B cell (primary cell): ENCODE measurements at regions not wholly inside any gene's neighbourhood (a gene's known extent, or its start where the extent isn't known, plus 50 kb on each side); places are given as distances from the start of the nearest gene placed in this dataset.

Experiments used
- ATAC-seq: fragments of 200-7000 bp; cut with Tn5 transposase; one replicate; pipeline ENCODE4 v1.10.0; 2021; ENCODE audit warnings: low read depth, mild to moderate bottlenecking, moderate number of reproducible peaks, moderate library complexity
- CTCF ChIA-PET: fragments of 350-600 bp; sonication (Branson Sonifier 250); formaldehyde crosslinking; loops from one replicate; lab custom pipeline; 2021; ENCODE audit warnings: antibody characterized with exemption, inconsistent platforms; lab: Charles Lee
- POLR2A ChIA-PET: fragments of 350-600 bp; sonication (Branson Sonifier 250); formaldehyde crosslinking; loops from one replicate; lab custom pipeline; 2021; ENCODE audit warnings: antibody characterized with exemption; lab: Charles Lee
- DNase-seq: peaks from one replicate; pipeline ENCODE4 v3.0.0; 2013
- H2AFZ ChIP-seq: 2 replicates; pipeline ENCODE4 v1.6.1; 2012; ENCODE audit warnings: mild to moderate bottlenecking, low read depth, low read length; ENCODE audit not compliant: insufficient read depth, poor library complexity, severe bottlenecking
- H3K27ac ChIP-seq, 2 donors: 1 replicate in 1 of 2; 2 replicates in 1 of 2; pipeline ENCODE4 v1.5.1; 2012 to 2013; ENCODE audit warnings: low read length in 2 of 2, mild to moderate bottlenecking in 2 of 2, moderate library complexity in 1 of 2
- H3K27me3 ChIP-seq, 4 experiments: fragments of 200-600 bp in 1 of 4; sonication (generic) in 1 of 4; replicated peaks in 1 of 4; 1 replicate in 2 of 4; 2 replicates in 2 of 4; pipeline versions ENCODE4 v1.6.1 to v1.7.0; 2013 to 2016; ENCODE audit warnings: low read length in 3 of 4, mild to moderate bottlenecking in 2 of 4, mixed read lengths in 1 of 4, moderate library complexity in 1 of 4; ENCODE audit not compliant: insufficient read depth in 4 of 4, control insufficient read depth in 3 of 4; ENCODE audit errors: control extremely low read depth in 1 of 4
- H3K36me3 ChIP-seq, 2 experiments: replicated peaks in 1 of 2; 1 replicate in 1 of 2; 2 replicates in 1 of 2; pipeline versions ENCODE4 v1.6.1 to v1.7.1; 2013; ENCODE audit warnings: low read length in 1 of 2; ENCODE audit not compliant: insufficient read depth in 2 of 2, control insufficient read depth in 1 of 2; ENCODE audit errors: control extremely low read depth in 1 of 2, extremely low read depth in 1 of 2
- H3K4me1 ChIP-seq, 2 donors: fragments of 200-600 bp in 1 of 2; sonication (generic) in 1 of 2; 1 replicate in 1 of 2; 2 replicates in 1 of 2; pipeline versions ENCODE4 v1.5.1 to v1.6.1; 2013 to 2017; ENCODE audit warnings: low read length in 2 of 2; ENCODE audit not compliant: control insufficient read depth in 2 of 2, insufficient read depth in 2 of 2
- H3K4me2 ChIP-seq: replicated peaks from 2 replicates; pipeline ENCODE3; 2012; ENCODE audit warnings: mild to moderate bottlenecking, low read depth, low read length; ENCODE audit not compliant: poor library complexity, severe bottlenecking
- H3K4me3 ChIP-seq, 5 experiments: fragments of 200-600 bp in 1 of 5; sonication (generic) in 1 of 5; 1 replicate in 3 of 5; 2 replicates in 2 of 5; pipeline versions ENCODE4 v1.5.1 to v1.7.0; 2011 to 2016; ENCODE audit warnings: low read length in 4 of 5, mild to moderate bottlenecking in 4 of 5, low read depth in 2 of 5, control low read depth in 1 of 5, moderate library complexity in 1 of 5; ENCODE audit not compliant: insufficient read depth in 1 of 5; ENCODE audit errors: control extremely low read depth in 1 of 5, extremely low read depth in 1 of 5
- H3K79me2 ChIP-seq: fragments of 200-600 bp; sonication (generic); one replicate; pipeline ENCODE4 v1.6.0; 2016; ENCODE audit warnings: low read length; ENCODE audit not compliant: control insufficient read depth, insufficient read depth
- H3K9ac ChIP-seq: fragments of 200-600 bp; sonication (generic); 2 replicates; pipeline ENCODE4 v1.6.1; 2017; ENCODE audit warnings: mild to moderate bottlenecking, low read length, moderate library complexity
- H3K9me3 ChIP-seq, 3 donors: one replicate each; pipeline versions ENCODE4 v1.6.1 to v1.7.1; 2013; ENCODE audit warnings: low read length in 2 of 3; ENCODE audit not compliant: control insufficient read depth in 2 of 3, insufficient read depth in 1 of 3; ENCODE audit errors: control extremely low read depth in 1 of 3
- H4K20me1 ChIP-seq: 2 replicates; pipeline ENCODE4 v1.6.0; 2012; ENCODE audit warnings: mild to moderate bottlenecking, low read length; ENCODE audit not compliant: insufficient read depth, control insufficient read depth, poor library complexity, severe bottlenecking
- H3K27ac Mint-ChIP-seq: one replicate; pipeline ENCODE4 v1.8.0; 2021; ENCODE audit warnings: mixed read lengths
- H3K27me3 Mint-ChIP-seq: one replicate; pipeline ENCODE4 v1.8.0; 2021; ENCODE audit warnings: mixed read lengths
- H3K4me1 Mint-ChIP-seq: one replicate; pipeline ENCODE4 v1.8.0; 2021; ENCODE audit warnings: mixed read lengths
- H3K4me3 Mint-ChIP-seq: one replicate; pipeline ENCODE4 v1.8.0; 2021; ENCODE audit warnings: mixed read lengths
- H3K9me3 Mint-ChIP-seq: one replicate; pipeline ENCODE4 v1.8.0; 2022; ENCODE audit warnings: mixed read lengths; ENCODE audit not compliant: insufficient read depth
- EZH2 ChIP-seq: IDR thresholded peaks from 2 replicates; pipeline ENCODE4 v1.6.1; 2012; ENCODE audit warnings: borderline replicate concordance, low read depth, mild to moderate bottlenecking, moderate library complexity, low read length; ENCODE audit not compliant: insufficient read depth, poor library complexity, severe bottlenecking
- WGBS: methylation state at CpG from one replicate; pipeline ENCODE4 v1.1.5; 2013; ENCODE audit warnings: missing lambda C conversion rate; ENCODE audit not compliant: insufficient coverage; 5-methylcytosine and 5-hydroxymethylcytosine counted together
- intact Hi-C: fragments of 100-400 bp; cut with micrococcal nuclease; formaldehyde crosslinking; loops from one replicate; pipeline ENCODE4 v1.10.0; 2022
- TF ChIP-seq, protein P1 (sequence below): fragments of 200-600 bp; IDR thresholded peaks from one replicate; pipeline ENCODE4 v1.8.0; 2022; ENCODE audit warnings: antibody characterized with exemption, mild to moderate bottlenecking

DNA sequence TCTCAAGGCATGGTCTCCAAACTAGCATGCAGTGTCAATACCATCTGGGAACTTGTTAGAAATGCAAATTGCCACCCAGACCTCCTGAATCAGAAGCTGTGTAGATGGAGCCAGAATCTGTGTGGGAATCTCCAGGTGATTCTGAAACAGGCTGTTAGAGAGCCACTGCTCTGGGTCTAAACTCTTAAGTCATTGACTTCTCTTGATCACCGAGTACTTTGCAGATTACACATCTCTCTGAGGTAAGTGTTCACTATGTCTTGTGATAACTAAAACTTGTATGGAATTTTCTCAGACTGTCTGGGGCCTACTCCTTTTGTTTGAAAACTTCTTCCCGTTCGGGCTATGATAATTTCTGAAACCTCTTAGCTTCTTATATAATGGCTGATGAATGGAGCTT, 315.6 kb downstream of the EDEM1 start:
- no peak overlapping the region for H3K9ac ChIP-seq
- TF ChIP-seq, protein P1, sequence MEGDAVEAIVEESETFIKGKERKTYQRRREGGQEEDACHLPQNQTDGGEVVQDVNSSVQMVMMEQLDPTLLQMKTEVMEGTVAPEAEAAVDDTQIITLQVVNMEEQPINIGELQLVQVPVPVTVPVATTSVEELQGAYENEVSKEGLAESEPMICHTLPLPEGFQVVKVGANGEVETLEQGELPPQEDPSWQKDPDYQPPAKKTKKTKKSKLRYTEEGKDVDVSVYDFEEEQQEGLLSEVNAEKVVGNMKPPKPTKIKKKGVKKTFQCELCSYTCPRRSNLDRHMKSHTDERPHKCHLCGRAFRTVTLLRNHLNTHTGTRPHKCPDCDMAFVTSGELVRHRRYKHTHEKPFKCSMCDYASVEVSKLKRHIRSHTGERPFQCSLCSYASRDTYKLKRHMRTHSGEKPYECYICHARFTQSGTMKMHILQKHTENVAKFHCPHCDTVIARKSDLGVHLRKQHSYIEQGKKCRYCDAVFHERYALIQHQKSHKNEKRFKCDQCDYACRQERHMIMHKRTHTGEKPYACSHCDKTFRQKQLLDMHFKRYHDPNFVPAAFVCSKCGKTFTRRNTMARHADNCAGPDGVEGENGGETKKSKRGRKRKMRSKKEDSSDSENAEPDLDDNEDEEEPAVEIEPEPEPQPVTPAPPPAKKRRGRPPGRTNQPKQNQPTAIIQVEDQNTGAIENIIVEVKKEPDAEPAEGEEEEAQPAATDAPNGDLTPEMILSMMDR: no peak
- TF ChIP-seq EZH2: no peak
- DNase-seq (no peak), ATAC-seq (no peak)
- H4K20me1 ChIP-seq: no peaks in the 10 kb centered on the region
- ChIA-PET CTCF (no interaction called here), POLR2A (no interaction called here)
- Mint-ChIP-seq H3K27me3 (peaks cover 4% of the 10 kb centered on the region), H3K4me1 (peaks cover 6% of the 10 kb centered on the region), H3K4me3 (no peak overlapping the region), H3K9me3 (no peaks in the 10 kb centered on the region), H3K27ac (no peak overlapping the region)
- no CpG with 5 or more reads among the region's 3 CpGs for WGBS
- H3K4me1 ChIP-seq: peaks cover 7 to 8% of the 10 kb centered on the region in 2 donors
- H3K79me2 ChIP-seq: no peaks in the 10 kb centered on the region
- no peak overlapping the region for H3K4me2 ChIP-seq
- intact Hi-C loops: no loop called here
- no peak overlapping the region for H2AFZ ChIP-seq
- no peaks in the 10 kb centered on the region for H3K27me3 ChIP-seq
- H3K4me3 ChIP-seq: no peak overlapping the region
- no peaks in the 10 kb centered on the region for H3K36me3 ChIP-seq
- no peaks in the 10 kb centered on the region for H3K9me3 ChIP-seq
- no peak overlapping the region for H3K27ac ChIP-seq

DNA sequence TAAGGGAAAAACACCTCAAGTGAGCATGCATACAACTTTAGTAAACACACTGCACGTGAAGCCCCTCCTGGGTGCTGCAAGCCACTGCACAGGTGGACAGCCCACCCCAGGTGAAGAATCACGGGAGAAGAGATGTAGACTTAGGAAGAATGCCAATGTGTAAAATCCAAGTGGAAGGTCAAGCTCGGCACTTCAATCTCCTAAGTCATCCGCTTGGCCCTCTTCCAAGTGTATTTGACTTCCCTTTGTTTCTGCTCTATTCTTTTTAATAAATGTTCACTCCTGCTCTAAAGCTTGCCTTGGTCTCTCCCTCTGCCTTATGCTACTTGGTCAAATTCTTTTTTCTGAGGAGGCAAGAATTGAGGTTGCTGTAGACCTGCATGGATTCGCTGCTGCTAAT, 316.6 kb downstream of the EDEM1 start:
- H3K4me3 ChIP-seq: no peak overlapping the region
- 92% methylated on average over 2 of the region's 5 CpGs for WGBS
- peaks cover 0 to 4% (median 0%) of the 10 kb centered on the region in 3 donors for H3K9me3 ChIP-seq
- H3K4me1 ChIP-seq: peaks cover 7% of the 10 kb centered on the region in 2 donors
- Mint-ChIP-seq H3K4me3 (no peak overlapping the region), H3K27me3 (peaks cover 4% of the 10 kb centered on the region), H3K27ac (no peak overlapping the region), H3K9me3 (peaks cover 2% of the 10 kb centered on the region), H3K4me1 (peaks cover 6% of the 10 kb centered on the region)
- no peaks in the 10 kb centered on the region for H4K20me1 ChIP-seq
- H3K9ac ChIP-seq: no peak overlapping the region
- intact Hi-C loops: no loop called here
- no peaks in the 10 kb centered on the region for H3K27me3 ChIP-seq
- no peak overlapping the region for H3K27ac ChIP-seq
- no peak for DNase-seq
- ATAC-seq: no peak
- H3K4me2 ChIP-seq: no peak overlapping the region
- ChIA-PET CTCF (no interaction called here), POLR2A (no interaction called here)
- TF ChIP-seq EZH2: no peak
- TF ChIP-seq, protein P1: no peak
- no peaks in the 10 kb centered on the region for H3K79me2 ChIP-seq
- no peaks in the 10 kb centered on the region for H3K36me3 ChIP-seq
- H2AFZ ChIP-seq: no peak overlapping the region
